Tibial nerve (tissue), 3 donors: ENCODE measurements at regions not wholly inside any gene's neighbourhood (a gene's known extent, or its start where the extent isn't known, plus 50 kb on each side); places are given as distances from the start of the nearest gene placed in this dataset.

Experiments used
- POLR2A ChIP-seq, 2 donors: fragments of 450-650 bp; IDR thresholded peaks; one replicate each; pipeline ENCODE4 v1.6.1; 2017; ENCODE audit warnings: antibody characterized with exemption in 2 of 2, mild to moderate bottlenecking in 2 of 2, moderate library complexity in 2 of 2
- TF ChIP-seq, protein P1 (sequence below), 5 experiments: fragments of 200-600 bp in 3 of 5; fragments of 450-650 bp in 2 of 5; sonication (generic) in 3 of 5; IDR thresholded peaks; one replicate each; pipeline ENCODE4 v1.5.1; 2016 to 2019; ENCODE audit warnings: antibody characterized with exemption in 5 of 5, mild to moderate bottlenecking in 3 of 5, moderate library complexity in 2 of 5

- TF ChIP-seq, protein P1, sequence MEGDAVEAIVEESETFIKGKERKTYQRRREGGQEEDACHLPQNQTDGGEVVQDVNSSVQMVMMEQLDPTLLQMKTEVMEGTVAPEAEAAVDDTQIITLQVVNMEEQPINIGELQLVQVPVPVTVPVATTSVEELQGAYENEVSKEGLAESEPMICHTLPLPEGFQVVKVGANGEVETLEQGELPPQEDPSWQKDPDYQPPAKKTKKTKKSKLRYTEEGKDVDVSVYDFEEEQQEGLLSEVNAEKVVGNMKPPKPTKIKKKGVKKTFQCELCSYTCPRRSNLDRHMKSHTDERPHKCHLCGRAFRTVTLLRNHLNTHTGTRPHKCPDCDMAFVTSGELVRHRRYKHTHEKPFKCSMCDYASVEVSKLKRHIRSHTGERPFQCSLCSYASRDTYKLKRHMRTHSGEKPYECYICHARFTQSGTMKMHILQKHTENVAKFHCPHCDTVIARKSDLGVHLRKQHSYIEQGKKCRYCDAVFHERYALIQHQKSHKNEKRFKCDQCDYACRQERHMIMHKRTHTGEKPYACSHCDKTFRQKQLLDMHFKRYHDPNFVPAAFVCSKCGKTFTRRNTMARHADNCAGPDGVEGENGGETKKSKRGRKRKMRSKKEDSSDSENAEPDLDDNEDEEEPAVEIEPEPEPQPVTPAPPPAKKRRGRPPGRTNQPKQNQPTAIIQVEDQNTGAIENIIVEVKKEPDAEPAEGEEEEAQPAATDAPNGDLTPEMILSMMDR (IDR thresholded peaks at IDR 0.05), result no peak
- no peak for TF ChIP-seq POLR2A (IDR thresholded peaks at IDR 0.05)
Observed at GRCh38 chr20:11027224-11027623, 353.4 kb upstream of the JAG1 start.
